ENCODE measurements at regions not wholly inside any gene's neighbourhood (a gene's known extent, or its start where the extent isn't known, plus 50 kb on each side); places are given as distances from the start of the nearest gene placed in this dataset.

DNA sequence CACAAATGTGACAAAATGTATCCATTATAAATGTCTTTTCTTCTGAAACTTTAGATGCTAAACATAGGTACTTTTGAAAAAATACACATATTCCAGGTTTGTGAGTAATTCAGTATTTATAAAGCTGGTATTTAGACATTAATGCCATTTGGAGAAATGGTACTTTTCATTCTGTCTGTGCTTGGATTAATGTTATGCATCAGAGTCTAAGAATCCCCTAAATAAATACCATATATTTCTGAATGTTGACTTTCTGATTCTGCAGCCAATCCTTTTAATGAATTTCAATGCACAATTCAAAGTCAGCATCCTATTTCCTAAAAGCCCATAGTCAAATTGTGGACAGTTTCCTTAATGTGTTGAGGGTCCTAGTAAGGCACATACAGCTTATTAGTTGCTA is 145.0 kb downstream of the DKK1 start:
- H3K36me3 ChIP-seq (ENCODE audit: insufficient read depth, low read length) = no peaks in the 10 kb centered on the region
- H3K9ac ChIP-seq (ENCODE audit: insufficient read length) = no peak overlapping the region
- no peaks in the 10 kb centered on the region for H3K9me3 ChIP-seq (ENCODE audit: low read depth, low read length)
- no peak for DNase-seq (ENCODE audit: low read depth, low spot score)
- TF ChIP-seq POLR2AphosphoS5 (IDR thresholded peaks at IDR 0.05; ENCODE audit: borderline replicate concordance, low read depth, low read length) (no peak), FOXP2 (optimal IDR thresholded peaks at IDR 0.05; ENCODE audit: control extremely low read depth, extremely low read length, insufficient read depth) (no peak), EZH2 (IDR thresholded peaks at IDR 0.05) (no peak)
- no peak overlapping the region for H3K27ac ChIP-seq
- H3K4me3 ChIP-seq = no peak overlapping the region

DNA sequence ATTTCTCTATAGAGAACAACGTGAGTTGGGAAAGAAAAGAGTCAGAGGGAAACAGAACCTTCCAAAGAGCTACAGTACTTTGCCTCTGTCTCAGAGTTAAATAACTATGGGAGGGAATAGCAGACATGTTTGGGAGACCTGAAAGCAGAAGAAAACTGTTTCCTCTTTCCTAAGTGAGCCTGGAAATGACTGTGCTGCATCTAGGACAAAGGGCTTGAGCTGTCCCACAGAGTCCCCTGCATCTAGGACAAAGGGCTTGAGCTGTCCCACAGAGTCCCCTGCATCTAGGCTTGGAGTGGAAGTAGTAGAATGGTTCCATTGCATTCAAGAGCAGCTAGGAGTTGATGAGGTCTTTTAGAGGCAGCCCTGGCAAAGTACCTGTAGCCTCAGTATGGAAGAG is 149.7 kb downstream of the DKK1 start:
- H3K4me3 ChIP-seq = no peak overlapping the region
- H3K9me3 ChIP-seq (ENCODE audit: low read depth, low read length) = no peaks in the 10 kb centered on the region
- no peak for DNase-seq (ENCODE audit: low read depth, low spot score)
- no peak overlapping the region for H3K9ac ChIP-seq (ENCODE audit: insufficient read length)
- no peak overlapping the region for H3K27ac ChIP-seq
- H3K36me3 ChIP-seq (ENCODE audit: insufficient read depth, low read length) = no peaks in the 10 kb centered on the region
- TF ChIP-seq EZH2 (IDR thresholded peaks at IDR 0.05) = no peak
- TF ChIP-seq POLR2AphosphoS5 (IDR thresholded peaks at IDR 0.05; ENCODE audit: borderline replicate concordance, low read depth, low read length) = no peak
- no peak for TF ChIP-seq FOXP2 (optimal IDR thresholded peaks at IDR 0.05; ENCODE audit: control extremely low read depth, extremely low read length, insufficient read depth)

DNA sequence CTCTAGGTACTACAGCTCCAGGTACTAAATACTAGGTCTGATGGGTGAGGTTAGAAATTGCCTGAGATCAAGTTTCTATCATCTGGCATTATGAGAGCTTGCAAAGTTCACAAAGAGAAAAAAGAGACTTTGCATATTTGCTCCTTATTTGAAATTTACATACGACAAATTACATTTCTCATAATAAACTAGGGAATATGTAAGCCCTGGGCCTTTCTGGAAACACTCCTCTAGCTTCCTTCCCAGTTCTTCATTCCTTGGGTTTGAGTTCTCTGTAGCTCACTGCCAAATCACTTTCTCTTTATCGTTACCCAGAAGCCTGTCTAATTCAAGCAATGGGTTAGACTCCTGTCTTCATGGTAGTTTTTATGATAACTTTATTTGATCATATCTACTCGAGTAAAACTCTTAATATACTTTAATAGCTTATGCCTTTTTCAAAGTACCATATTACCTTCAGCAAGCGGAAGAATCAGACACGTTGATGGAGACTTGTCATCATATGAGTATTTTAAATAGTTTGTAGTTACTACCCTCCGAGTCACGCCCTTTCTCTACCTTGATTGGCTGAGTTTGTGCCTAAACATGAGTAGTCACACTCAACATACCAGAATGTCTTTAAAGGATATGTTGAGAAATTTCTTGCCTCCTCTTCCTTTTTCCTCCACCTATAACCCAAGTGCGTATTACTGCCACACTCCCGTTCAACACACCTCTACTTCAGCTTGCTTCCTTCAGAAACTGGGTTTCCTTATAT is 150.5 kb downstream of the DKK1 start:
- no peak for TF ChIP-seq EZH2 (IDR thresholded peaks at IDR 0.05)
- no peak for TF ChIP-seq FOXP2 (optimal IDR thresholded peaks at IDR 0.05; ENCODE audit: control extremely low read depth, extremely low read length, insufficient read depth)
- no peak for TF ChIP-seq POLR2AphosphoS5 (IDR thresholded peaks at IDR 0.05; ENCODE audit: borderline replicate concordance, low read depth, low read length)
- Histone ChIP-seq H3K27ac (no peak overlapping the region), H3K36me3 (ENCODE audit: insufficient read depth, low read length) (no peaks in the 10 kb centered on the region), H3K4me3 (no peak overlapping the region), H3K9ac (ENCODE audit: insufficient read length) (no peak overlapping the region), H3K9me3 (ENCODE audit: low read depth, low read length) (no peaks in the 10 kb centered on the region)
- DNase-seq (ENCODE audit: low read depth, low spot score) = no peak

DNA sequence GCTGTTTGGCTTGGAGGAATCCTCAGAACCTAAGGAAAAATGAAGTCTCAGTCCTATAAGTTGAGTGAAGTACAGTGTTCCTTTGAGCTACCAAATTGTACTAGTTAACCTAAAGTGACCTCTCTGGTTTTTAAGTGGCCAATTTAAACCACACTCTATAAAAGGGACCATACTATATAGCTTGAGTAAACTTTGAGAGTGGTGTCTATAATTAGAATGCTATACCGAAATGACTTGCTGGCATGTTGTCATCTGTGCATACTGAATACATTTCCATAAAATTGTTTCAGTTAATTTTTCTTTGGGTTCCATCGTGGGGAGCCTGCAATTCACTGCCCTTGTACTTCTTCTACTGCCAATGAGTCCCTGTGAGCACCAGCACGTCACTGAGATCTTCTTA is 151.1 kb downstream of the DKK1 start:
- no peak for TF ChIP-seq POLR2AphosphoS5 (IDR thresholded peaks at IDR 0.05; ENCODE audit: borderline replicate concordance, low read depth, low read length)
- no peak for TF ChIP-seq EZH2 (IDR thresholded peaks at IDR 0.05)
- TF ChIP-seq FOXP2 (optimal IDR thresholded peaks at IDR 0.05; ENCODE audit: control extremely low read depth, extremely low read length, insufficient read depth) = no peak
- Histone ChIP-seq H3K27ac (no peak overlapping the region), H3K4me3 (no peak overlapping the region), H3K9me3 (ENCODE audit: low read depth, low read length) (no peaks in the 10 kb centered on the region), H3K36me3 (ENCODE audit: insufficient read depth, low read length) (no peaks in the 10 kb centered on the region), H3K9ac (ENCODE audit: insufficient read length) (no peak overlapping the region)
- DNase-seq (ENCODE audit: low read depth, low spot score) = no peak

DNA sequence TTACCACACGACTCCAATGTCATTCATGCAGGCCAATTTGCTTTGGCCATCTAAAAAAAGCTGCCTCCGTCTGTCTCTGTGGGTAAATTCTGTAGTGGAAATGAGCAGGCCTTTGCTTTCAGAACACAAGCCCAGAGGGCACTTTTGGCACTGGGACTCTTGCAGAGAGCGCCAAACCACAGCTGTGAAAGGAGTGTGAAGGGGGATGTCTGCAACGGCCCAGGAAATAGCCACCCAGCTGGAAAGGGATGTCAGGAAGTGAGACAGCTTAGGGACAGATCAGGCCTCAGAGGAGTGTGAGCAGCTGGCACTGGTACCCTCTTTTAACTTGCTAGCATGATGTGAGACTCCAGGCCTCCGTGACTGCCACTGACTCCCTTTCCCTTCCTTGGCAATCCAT is 152.4 kb downstream of the DKK1 start:
- TF ChIP-seq EZH2 (IDR thresholded peaks at IDR 0.05) (no peak), POLR2AphosphoS5 (IDR thresholded peaks at IDR 0.05; ENCODE audit: borderline replicate concordance, low read depth, low read length) (no peak), FOXP2 (optimal IDR thresholded peaks at IDR 0.05; ENCODE audit: control extremely low read depth, extremely low read length, insufficient read depth) (no peak)
- Histone ChIP-seq H3K9me3 (ENCODE audit: low read depth, low read length) (no peaks in the 10 kb centered on the region), H3K27ac (no peak overlapping the region), H3K9ac (ENCODE audit: insufficient read length) (no peak overlapping the region), H3K36me3 (ENCODE audit: insufficient read depth, low read length) (no peaks in the 10 kb centered on the region), H3K4me3 (no peak overlapping the region)
- DNase-seq (ENCODE audit: low read depth, low spot score) = no peak

DNA sequence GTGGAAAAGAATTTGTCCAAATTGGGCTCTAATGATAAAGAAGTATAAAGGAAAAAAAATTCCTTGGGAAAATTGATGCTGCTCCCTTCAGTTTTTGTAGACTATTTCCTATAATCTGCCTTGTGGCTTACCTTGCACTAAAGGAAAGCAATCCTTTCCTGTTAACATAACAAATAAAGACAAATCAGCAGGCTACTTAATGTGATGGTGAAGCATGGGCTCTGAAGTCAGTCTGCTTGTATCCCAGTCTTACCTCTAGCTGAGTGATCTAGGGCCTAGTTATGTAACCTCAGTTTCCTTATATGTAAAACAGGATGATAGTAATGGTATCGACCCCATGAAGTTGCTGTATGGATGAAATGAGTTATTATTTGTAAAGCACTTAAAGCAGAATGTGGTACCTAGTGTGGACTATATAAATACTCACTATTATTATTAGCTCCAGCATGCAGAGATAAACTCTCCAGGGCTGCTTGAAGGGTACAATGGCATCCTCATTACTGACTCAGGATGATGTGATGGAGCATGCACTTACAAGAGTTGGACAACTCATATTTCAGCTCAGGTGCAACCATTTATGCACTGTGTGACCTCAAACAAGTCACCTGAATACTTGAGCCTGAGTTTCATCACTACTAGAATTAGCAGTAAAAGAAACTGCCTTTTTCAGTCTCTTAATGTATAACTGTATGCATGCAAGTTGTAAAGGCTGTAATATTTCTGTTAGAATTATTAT is 156.1 kb downstream of the DKK1 start:
- no peak for TF ChIP-seq FOXP2 (optimal IDR thresholded peaks at IDR 0.05; ENCODE audit: control extremely low read depth, extremely low read length, insufficient read depth)
- no peak for TF ChIP-seq EZH2 (IDR thresholded peaks at IDR 0.05)
- no peak for TF ChIP-seq POLR2AphosphoS5 (IDR thresholded peaks at IDR 0.05; ENCODE audit: borderline replicate concordance, low read depth, low read length)
- H3K4me3 ChIP-seq = no peak overlapping the region
- no peak for DNase-seq (ENCODE audit: low read depth, low spot score)
- H3K9me3 ChIP-seq (ENCODE audit: low read depth, low read length) = no peaks in the 10 kb centered on the region
- no peaks in the 10 kb centered on the region for H3K36me3 ChIP-seq (ENCODE audit: insufficient read depth, low read length)
- H3K9ac ChIP-seq (ENCODE audit: insufficient read length) = no peak overlapping the region
- H3K27ac ChIP-seq = no peak overlapping the region

DNA sequence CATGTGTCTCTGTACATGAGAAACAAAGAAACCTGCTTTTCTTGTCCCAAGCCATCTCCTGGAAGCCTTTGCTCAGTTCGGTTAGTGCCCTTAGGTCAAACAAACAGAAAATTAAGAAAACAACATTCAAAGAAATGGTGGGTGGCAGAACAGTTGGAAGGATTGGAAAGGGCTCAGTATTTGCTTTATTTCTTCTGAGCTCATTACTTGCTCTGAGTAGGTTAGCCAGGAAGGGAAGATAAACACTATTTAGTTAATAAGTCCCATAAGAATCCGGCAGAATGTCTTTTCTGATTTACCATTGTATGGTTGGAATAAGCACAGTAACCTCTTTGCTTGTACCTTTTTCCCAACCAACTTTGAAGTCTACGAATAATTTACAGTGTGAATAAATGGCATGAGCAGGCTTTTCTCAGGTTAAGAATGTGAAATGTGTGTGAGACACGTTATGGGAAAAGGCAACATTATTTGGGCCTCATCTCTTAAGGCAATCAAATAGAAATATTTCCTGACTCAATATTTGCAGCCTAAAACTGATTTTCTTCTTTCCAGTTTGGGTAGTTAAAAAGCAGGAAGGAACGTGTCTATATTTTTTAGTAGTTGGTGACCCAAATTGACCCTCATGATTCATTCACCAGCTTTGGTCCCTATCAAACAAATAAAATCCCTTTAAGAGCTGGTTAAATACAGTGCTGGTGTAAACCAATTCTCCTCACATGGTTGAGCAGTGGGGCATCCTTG is 158.5 kb downstream of the DKK1 start:
- Histone ChIP-seq H3K4me3 (no peak overlapping the region), H3K27ac (no peak overlapping the region), H3K9ac (ENCODE audit: insufficient read length) (no peak overlapping the region), H3K36me3 (ENCODE audit: insufficient read depth, low read length) (no peaks in the 10 kb centered on the region), H3K9me3 (ENCODE audit: low read depth, low read length) (no peaks in the 10 kb centered on the region)
- no peak for DNase-seq (ENCODE audit: low read depth, low spot score)
- TF ChIP-seq EZH2 (IDR thresholded peaks at IDR 0.05) = no peak
- TF ChIP-seq FOXP2 (optimal IDR thresholded peaks at IDR 0.05; ENCODE audit: control extremely low read depth, extremely low read length, insufficient read depth) = no peak
- TF ChIP-seq POLR2AphosphoS5 (IDR thresholded peaks at IDR 0.05; ENCODE audit: borderline replicate concordance, low read depth, low read length) = no peak

DNA sequence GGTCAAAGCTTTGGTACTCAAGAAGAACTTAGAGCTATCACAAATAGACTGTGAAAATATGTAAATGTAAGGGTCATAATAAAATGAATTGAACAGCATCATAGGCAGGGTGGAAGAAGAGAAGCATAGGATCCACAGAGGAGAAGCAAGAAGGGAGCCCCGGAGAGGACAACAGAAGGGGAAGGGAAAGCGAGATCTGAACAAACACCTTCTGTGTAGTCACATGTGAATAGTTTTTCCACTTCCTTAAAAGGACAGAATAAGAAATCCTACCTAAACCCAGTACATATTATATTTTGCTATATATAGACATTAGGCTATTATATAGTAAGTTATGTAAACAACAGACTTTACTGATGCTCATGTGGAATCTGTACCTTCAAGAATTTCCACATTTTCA is 160.2 kb downstream of the DKK1 start:
- TF ChIP-seq EZH2 (IDR thresholded peaks at IDR 0.05) (no peak), FOXP2 (optimal IDR thresholded peaks at IDR 0.05; ENCODE audit: control extremely low read depth, extremely low read length, insufficient read depth) (no peak), POLR2AphosphoS5 (IDR thresholded peaks at IDR 0.05; ENCODE audit: borderline replicate concordance, low read depth, low read length) (no peak)
- H3K9ac ChIP-seq (ENCODE audit: insufficient read length) = no peak overlapping the region
- no peaks in the 10 kb centered on the region for H3K36me3 ChIP-seq (ENCODE audit: insufficient read depth, low read length)
- H3K9me3 ChIP-seq (ENCODE audit: low read depth, low read length) = no peaks in the 10 kb centered on the region
- no peak overlapping the region for H3K4me3 ChIP-seq
- DNase-seq (ENCODE audit: low read depth, low spot score) = no peak
- H3K27ac ChIP-seq = no peak overlapping the region
